ENCODE measurements at regions not wholly inside any gene's neighbourhood (a gene's known extent, or its start where the extent isn't known, plus 50 kb on each side); places are given as distances from the start of the nearest gene placed in this dataset.

- no peaks in the 10 kb centered on the region for H3K9me3 Mint-ChIP-seq (ENCODE audit: unreplicated experiment)
- H3K27me3 Mint-ChIP-seq (ENCODE audit: unreplicated experiment), result peaks cover 34% of the 10 kb centered on the region
- H3K4me1 Mint-ChIP-seq (ENCODE audit: unreplicated experiment), result peaks cover 9% of the 10 kb centered on the region
- no peak overlapping the region for H3K27ac Mint-ChIP-seq (ENCODE audit: unreplicated experiment)
- DNase-seq (ENCODE audit: extremely low spot score, unreplicated experiment), result no peak
- no peaks in the 10 kb centered on the region for H3K36me3 Mint-ChIP-seq (ENCODE audit: unreplicated experiment)
- no peak overlapping the region for H3K4me3 Mint-ChIP-seq (ENCODE audit: unreplicated experiment)
- TF ChIP-seq CTCF (IDR thresholded peaks at IDR 0.05), result no peak
Observed at GRCh38 chr11:116059919-116060318, 555.7 kb upstream of the CADM1 start.

GRCh38 chr11:116057000-116057399, 552.8 kb upstream of the CADM1 start:
- peaks cover 49% of the 10 kb centered on the region for H3K27me3 Mint-ChIP-seq (ENCODE audit: unreplicated experiment)
- DNase-seq (ENCODE audit: extremely low spot score, unreplicated experiment), result no peak
- no peak for TF ChIP-seq CTCF (IDR thresholded peaks at IDR 0.05)
- H3K4me3 Mint-ChIP-seq (ENCODE audit: unreplicated experiment), result no peak overlapping the region
- no peaks in the 10 kb centered on the region for H3K36me3 Mint-ChIP-seq (ENCODE audit: unreplicated experiment)
- H3K9me3 Mint-ChIP-seq (ENCODE audit: unreplicated experiment), result no peaks in the 10 kb centered on the region
- no peaks in the 10 kb centered on the region for H3K4me1 Mint-ChIP-seq (ENCODE audit: unreplicated experiment)
- H3K27ac Mint-ChIP-seq (ENCODE audit: unreplicated experiment), result no peak overlapping the region

- H3K9me3 Mint-ChIP-seq (ENCODE audit: unreplicated experiment), result no peaks in the 10 kb centered on the region
- no peaks in the 10 kb centered on the region for H3K36me3 Mint-ChIP-seq (ENCODE audit: unreplicated experiment)
- no peak for TF ChIP-seq CTCF (IDR thresholded peaks at IDR 0.05)
- H3K27ac Mint-ChIP-seq (ENCODE audit: unreplicated experiment), result no peak overlapping the region
- peaks cover 55% of the 10 kb centered on the region for H3K27me3 Mint-ChIP-seq (ENCODE audit: unreplicated experiment)
- no peaks in the 10 kb centered on the region for H3K4me1 Mint-ChIP-seq (ENCODE audit: unreplicated experiment)
- no peak for DNase-seq (ENCODE audit: extremely low spot score, unreplicated experiment)
- no peak overlapping the region for H3K4me3 Mint-ChIP-seq (ENCODE audit: unreplicated experiment)
Observed at GRCh38 chr11:116055064-116055463, 550.8 kb upstream of the CADM1 start.

- no peak for DNase-seq (ENCODE audit: extremely low spot score, unreplicated experiment)
- Mint-ChIP-seq H3K9me3 (ENCODE audit: unreplicated experiment) (no peaks in the 10 kb centered on the region), H3K4me1 (ENCODE audit: unreplicated experiment) (peaks cover 2% of the 10 kb centered on the region), H3K27me3 (ENCODE audit: unreplicated experiment) (peaks cover 57% of the 10 kb centered on the region), H3K36me3 (ENCODE audit: unreplicated experiment) (no peaks in the 10 kb centered on the region), H3K4me3 (ENCODE audit: unreplicated experiment) (no peak overlapping the region), H3K27ac (ENCODE audit: unreplicated experiment) (no peak overlapping the region)
- no peak for TF ChIP-seq CTCF (IDR thresholded peaks at IDR 0.05)
Observed at GRCh38 chr11:116053548-116053919, 549.3 kb upstream of the CADM1 start.

GRCh38 chr11:116052603-116053547, 548.7 kb upstream of the CADM1 start:
- Mint-ChIP-seq H3K9me3 (ENCODE audit: unreplicated experiment) (no peaks in the 10 kb centered on the region), H3K4me3 (ENCODE audit: unreplicated experiment) (no peak overlapping the region), H3K27me3 (ENCODE audit: unreplicated experiment) (peaks cover 52% of the 10 kb centered on the region), H3K36me3 (ENCODE audit: unreplicated experiment) (no peaks in the 10 kb centered on the region), H3K4me1 (ENCODE audit: unreplicated experiment) (peaks cover 2% of the 10 kb centered on the region), H3K27ac (ENCODE audit: unreplicated experiment) (no peak overlapping the region)
- no peak for TF ChIP-seq CTCF (IDR thresholded peaks at IDR 0.05)
- DNase-seq (ENCODE audit: extremely low spot score, unreplicated experiment), result peak; percentile 42
